OCI-LY1 (cell line): ENCODE measurements at regions not wholly inside any gene's neighbourhood (a gene's known extent, or its start where the extent isn't known, plus 50 kb on each side); places are given as distances from the start of the nearest gene placed in this dataset.

Experiments
- EZH2 ChIP-seq: fragments of 200-600 bp; sonication (generic), shearing (Covaris generic); IDR thresholded peaks from 2 replicates; pipeline ENCODE4 v1.8.0; 2017; ENCODE audit warnings: borderline replicate concordance, mixed run types, mild to moderate bottlenecking, antibody characterized with exemption, low read length, moderate library complexity, mixed read lengths
- TF ChIP-seq, protein P1 (sequence below): fragments of 200-600 bp; sonication (generic), shearing (Covaris generic); IDR thresholded peaks from 2 replicates; pipeline ENCODE4 v1.5.1; 2017; ENCODE audit warnings: mild to moderate bottlenecking, antibody characterized with exemption, low read length, moderate library complexity, mixed read lengths

DNA sequence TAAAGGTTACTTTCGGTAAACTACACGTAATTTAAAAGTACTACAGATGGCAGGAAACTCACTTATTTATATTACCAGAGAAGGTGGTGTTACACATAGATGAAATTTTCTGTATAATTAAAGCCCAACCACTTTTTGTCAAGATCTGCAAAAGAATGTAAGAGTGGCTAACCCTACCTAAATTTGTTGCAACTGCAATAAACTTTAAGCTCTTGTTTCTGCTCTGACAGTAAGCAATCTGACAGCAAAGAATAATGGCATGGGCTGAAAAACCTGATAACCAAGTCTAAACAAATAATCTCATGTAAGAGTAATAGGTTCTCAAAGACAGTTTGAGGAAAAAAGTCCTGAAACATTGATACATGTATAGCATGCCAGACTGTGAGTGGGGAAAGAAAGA lies 897.3 kb downstream of the TUSC7 start:
- TF ChIP-seq EZH2, result no peak
- TF ChIP-seq, protein P1, sequence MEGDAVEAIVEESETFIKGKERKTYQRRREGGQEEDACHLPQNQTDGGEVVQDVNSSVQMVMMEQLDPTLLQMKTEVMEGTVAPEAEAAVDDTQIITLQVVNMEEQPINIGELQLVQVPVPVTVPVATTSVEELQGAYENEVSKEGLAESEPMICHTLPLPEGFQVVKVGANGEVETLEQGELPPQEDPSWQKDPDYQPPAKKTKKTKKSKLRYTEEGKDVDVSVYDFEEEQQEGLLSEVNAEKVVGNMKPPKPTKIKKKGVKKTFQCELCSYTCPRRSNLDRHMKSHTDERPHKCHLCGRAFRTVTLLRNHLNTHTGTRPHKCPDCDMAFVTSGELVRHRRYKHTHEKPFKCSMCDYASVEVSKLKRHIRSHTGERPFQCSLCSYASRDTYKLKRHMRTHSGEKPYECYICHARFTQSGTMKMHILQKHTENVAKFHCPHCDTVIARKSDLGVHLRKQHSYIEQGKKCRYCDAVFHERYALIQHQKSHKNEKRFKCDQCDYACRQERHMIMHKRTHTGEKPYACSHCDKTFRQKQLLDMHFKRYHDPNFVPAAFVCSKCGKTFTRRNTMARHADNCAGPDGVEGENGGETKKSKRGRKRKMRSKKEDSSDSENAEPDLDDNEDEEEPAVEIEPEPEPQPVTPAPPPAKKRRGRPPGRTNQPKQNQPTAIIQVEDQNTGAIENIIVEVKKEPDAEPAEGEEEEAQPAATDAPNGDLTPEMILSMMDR, result no peak
